Activated T-helper 1 cell treated with Interleukin-2 at 50 U/mL for 16 hours (primary cell): ENCODE measurements at regions not wholly inside any gene's neighbourhood (a gene's known extent, or its start where the extent isn't known, plus 50 kb on each side); places are given as distances from the start of the nearest gene placed in this dataset.

Source experiments
- DNase-seq: peaks from one replicate; pipeline ENCODE4 v3.0.0-alpha.2; 2020; ENCODE audit warnings: low read depth

GRCh38 chr3:31004025-31004678 lies 109.7 kb upstream of the GADL1 start:
- no peak for DNase-seq

GRCh38 chr3:31008994-31009393 lies 114.5 kb upstream of the GADL1 start:
- DNase-seq: no peak

- no peak for DNase-seq
Observed at GRCh38 chr3:31009881-31010280, 115.4 kb upstream of the GADL1 start.

- DNase-seq: no peak
Observed at GRCh38 chr3:31010491-31010890, 116.0 kb upstream of the GADL1 start.

GRCh38 chr3:31011380-31011779 lies 116.9 kb upstream of the GADL1 start:
- no peak for DNase-seq

- DNase-seq: no peak
Observed at GRCh38 chr3:31013090-31013489, 118.6 kb upstream of the GADL1 start.

GRCh38 chr3:31013843-31014242 lies 119.4 kb upstream of the GADL1 start:
- no peak for DNase-seq

- no peak for DNase-seq
Observed at GRCh38 chr3:31014317-31015040, 120.0 kb upstream of the GADL1 start.

- DNase-seq: no peak
Observed at GRCh38 chr3:31016196-31016595, 121.7 kb upstream of the GADL1 start.

- DNase-seq: no peak
Observed at GRCh38 chr3:31022716-31023115, 128.3 kb upstream of the GADL1 start.

GRCh38 chr3:31025541-31025940 lies 131.1 kb upstream of the GADL1 start:
- no peak for DNase-seq

- no peak for DNase-seq
Observed at GRCh38 chr3:31027191-31027761, 132.8 kb upstream of the GADL1 start.

GRCh38 chr3:31027914-31028313 lies 133.5 kb upstream of the GADL1 start:
- DNase-seq: no peak

- DNase-seq: no peak
Observed at GRCh38 chr3:31028766-31029165, 134.3 kb upstream of the GADL1 start.

GRCh38 chr3:31029706-31030105 lies 135.2 kb upstream of the GADL1 start:
- no peak for DNase-seq

- DNase-seq: no peak
Observed at GRCh38 chr3:31035681-31036080, 141.2 kb upstream of the GADL1 start.

- no peak for DNase-seq
Observed at GRCh38 chr3:31038086-31038739, 143.8 kb upstream of the GADL1 start.

GRCh38 chr3:31039145-31039544 lies 144.7 kb upstream of the GADL1 start:
- DNase-seq: no peak

GRCh38 chr3:31041161-31041978 lies 146.9 kb upstream of the GADL1 start:
- no peak for DNase-seq

GRCh38 chr3:31043184-31043819 lies 148.8 kb upstream of the GADL1 start:
- no peak for DNase-seq

- DNase-seq: no peak
Observed at GRCh38 chr3:31047673-31048072, 153.2 kb upstream of the GADL1 start.

GRCh38 chr3:31048143-31048542 lies 153.7 kb upstream of the GADL1 start:
- no peak for DNase-seq
